NCI-H446 (cell line): ENCODE measurements at regions not wholly inside any gene's neighbourhood (a gene's known extent, or its start where the extent isn't known, plus 50 kb on each side); places are given as distances from the start of the nearest gene placed in this dataset.

Experiments
- DNase-seq, 2 experiments: peaks; one replicate each; lab custom pipeline; 2025; lab: John Stamatoyannopoulos, UW

GRCh38 chr21:27646691-27647090 is 679.8 kb upstream of the ADAMTS5 start:
- DNase-seq: no peak

- DNase-seq: no peak
Measured at GRCh38 chr21:27646056-27646455, 679.2 kb upstream of the ADAMTS5 start.

GRCh38 chr21:27645285-27645684 is 678.4 kb upstream of the ADAMTS5 start:
- DNase-seq: no peak

- DNase-seq: no peak
Measured at GRCh38 chr21:27643326-27643725, 676.4 kb upstream of the ADAMTS5 start.

- DNase-seq: no peak
Measured at GRCh38 chr21:27639286-27639685, 672.4 kb upstream of the ADAMTS5 start.

- no peak for DNase-seq
Measured at GRCh38 chr21:27636656-27637055, 669.8 kb upstream of the ADAMTS5 start.

- peak in 1 of 2 experiments; percentile 5 for DNase-seq
Measured at GRCh38 chr21:27633631-27634030, 666.7 kb upstream of the ADAMTS5 start.

- DNase-seq: no peak
Measured at GRCh38 chr21:27631471-27631870, 664.6 kb upstream of the ADAMTS5 start.

- DNase-seq: no peak
Measured at GRCh38 chr21:27622631-27623030, 655.7 kb upstream of the ADAMTS5 start.

GRCh38 chr21:27614231-27614630 is 647.3 kb upstream of the ADAMTS5 start:
- DNase-seq: peak; percentile 0 to 39

GRCh38 chr21:27606422-27606821 is 639.5 kb upstream of the ADAMTS5 start:
- no peak for DNase-seq

GRCh38 chr21:27596196-27596595 is 629.3 kb upstream of the ADAMTS5 start:
- no peak for DNase-seq

GRCh38 chr21:27595716-27596115 is 628.8 kb upstream of the ADAMTS5 start:
- no peak for DNase-seq

GRCh38 chr21:27590271-27590670 is 623.4 kb upstream of the ADAMTS5 start:
- no peak for DNase-seq

- no peak for DNase-seq
Measured at GRCh38 chr21:27589781-27590180, 622.9 kb upstream of the ADAMTS5 start.

GRCh38 chr21:27586986-27587385 is 620.1 kb upstream of the ADAMTS5 start:
- DNase-seq: no peak

GRCh38 chr21:27586326-27586725 is 619.4 kb upstream of the ADAMTS5 start:
- DNase-seq: no peak

GRCh38 chr21:27584256-27584655 is 617.4 kb upstream of the ADAMTS5 start:
- DNase-seq: no peak

GRCh38 chr21:27582948-27583430 is 616.1 kb upstream of the ADAMTS5 start:
- DNase-seq: no peak

- no peak for DNase-seq
Measured at GRCh38 chr21:27582246-27582947, 615.5 kb upstream of the ADAMTS5 start.

- no peak for DNase-seq
Measured at GRCh38 chr21:27581168-27581567, 614.3 kb upstream of the ADAMTS5 start.

- no peak for DNase-seq
Measured at GRCh38 chr21:27580276-27580675, 613.4 kb upstream of the ADAMTS5 start.

GRCh38 chr21:27578741-27579265 is 611.9 kb upstream of the ADAMTS5 start:
- no peak for DNase-seq

GRCh38 chr21:27572696-27573095 is 605.8 kb upstream of the ADAMTS5 start:
- DNase-seq: no peak
